ENCODE measurements at regions not wholly inside any gene's neighbourhood (a gene's known extent, or its start where the extent isn't known, plus 50 kb on each side); places are given as distances from the start of the nearest gene placed in this dataset.

DNA sequence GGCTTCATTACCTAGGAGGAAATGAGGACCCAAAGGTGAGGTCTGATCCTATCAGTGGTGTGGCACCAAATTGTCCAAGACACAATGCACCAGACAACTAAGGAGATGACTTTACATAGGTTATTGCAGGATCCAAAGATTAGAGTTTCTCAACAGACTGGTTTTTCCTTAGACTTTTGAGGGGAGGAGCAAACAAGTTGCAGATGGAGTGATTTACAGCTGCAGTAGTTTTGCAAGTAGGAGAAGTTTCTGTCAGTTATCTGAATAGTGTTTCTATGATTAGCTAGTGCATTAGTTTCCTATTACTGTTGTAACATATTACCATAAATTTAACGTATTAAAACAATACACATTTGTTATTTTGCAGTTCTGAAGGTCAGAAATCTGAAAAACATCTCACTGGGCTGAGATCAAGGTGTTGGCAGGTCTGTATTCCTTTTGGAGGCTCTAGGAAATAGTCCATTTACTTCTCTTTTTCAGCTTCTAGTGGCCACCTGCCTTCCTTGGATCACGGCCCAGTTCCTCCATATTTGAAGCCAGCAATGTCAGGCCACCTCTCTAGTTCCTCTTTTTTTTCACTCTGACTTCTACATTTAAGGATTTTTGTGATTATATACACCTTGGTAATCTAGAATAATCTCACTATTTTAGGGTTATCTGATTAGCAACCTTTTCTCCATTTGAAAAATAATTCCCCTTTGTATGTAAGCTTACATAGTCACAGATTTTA, 994.9 kb downstream of the REEP3 start:
- no peaks in the 10 kb centered on the region for H3K9me3 Mint-ChIP-seq
- no peak for DNase-seq (ENCODE audit: low spot score)
- Histone ChIP-seq H3K27me3 (no peaks in the 10 kb centered on the region), H3K4me1 (no peaks in the 10 kb centered on the region), H3K9ac (no peak overlapping the region), H3K79me2 (ENCODE audit: low read depth) (no peaks in the 10 kb centered on the region), H3K9me3 (ENCODE audit: low read depth) (no peaks in the 10 kb centered on the region), H3K4me3 (no peak overlapping the region), H3K27ac (no peak overlapping the region), H4K20me1 (ENCODE audit: low read depth) (no peaks in the 10 kb centered on the region), H3K36me3 (no peaks in the 10 kb centered on the region), H3K4me2 (no peak overlapping the region), H2AFZ (replicated peaks) (no peak overlapping the region), H3F3A (ENCODE audit: low read depth) (no peaks in the 10 kb centered on the region)
- H3K4me3 Mint-ChIP-seq, result no peak overlapping the region
- TF ChIP-seq EZH2phosphoT487 (IDR thresholded peaks at IDR 0.05) (no peak), EZH2 (IDR thresholded peaks at IDR 0.05) (no peak)
- TF ChIP-seq, protein P1, sequence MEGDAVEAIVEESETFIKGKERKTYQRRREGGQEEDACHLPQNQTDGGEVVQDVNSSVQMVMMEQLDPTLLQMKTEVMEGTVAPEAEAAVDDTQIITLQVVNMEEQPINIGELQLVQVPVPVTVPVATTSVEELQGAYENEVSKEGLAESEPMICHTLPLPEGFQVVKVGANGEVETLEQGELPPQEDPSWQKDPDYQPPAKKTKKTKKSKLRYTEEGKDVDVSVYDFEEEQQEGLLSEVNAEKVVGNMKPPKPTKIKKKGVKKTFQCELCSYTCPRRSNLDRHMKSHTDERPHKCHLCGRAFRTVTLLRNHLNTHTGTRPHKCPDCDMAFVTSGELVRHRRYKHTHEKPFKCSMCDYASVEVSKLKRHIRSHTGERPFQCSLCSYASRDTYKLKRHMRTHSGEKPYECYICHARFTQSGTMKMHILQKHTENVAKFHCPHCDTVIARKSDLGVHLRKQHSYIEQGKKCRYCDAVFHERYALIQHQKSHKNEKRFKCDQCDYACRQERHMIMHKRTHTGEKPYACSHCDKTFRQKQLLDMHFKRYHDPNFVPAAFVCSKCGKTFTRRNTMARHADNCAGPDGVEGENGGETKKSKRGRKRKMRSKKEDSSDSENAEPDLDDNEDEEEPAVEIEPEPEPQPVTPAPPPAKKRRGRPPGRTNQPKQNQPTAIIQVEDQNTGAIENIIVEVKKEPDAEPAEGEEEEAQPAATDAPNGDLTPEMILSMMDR (IDR thresholded peaks at IDR 0.05), result no peak
- no peak overlapping the region for H3K27ac Mint-ChIP-seq
- H3K4me1 Mint-ChIP-seq, result no peaks in the 10 kb centered on the region
- no peaks in the 10 kb centered on the region for H3K36me3 Mint-ChIP-seq
- no peaks in the 10 kb centered on the region for H3K27me3 Mint-ChIP-seq (ENCODE audit: insufficient read depth, low read depth)

DNA sequence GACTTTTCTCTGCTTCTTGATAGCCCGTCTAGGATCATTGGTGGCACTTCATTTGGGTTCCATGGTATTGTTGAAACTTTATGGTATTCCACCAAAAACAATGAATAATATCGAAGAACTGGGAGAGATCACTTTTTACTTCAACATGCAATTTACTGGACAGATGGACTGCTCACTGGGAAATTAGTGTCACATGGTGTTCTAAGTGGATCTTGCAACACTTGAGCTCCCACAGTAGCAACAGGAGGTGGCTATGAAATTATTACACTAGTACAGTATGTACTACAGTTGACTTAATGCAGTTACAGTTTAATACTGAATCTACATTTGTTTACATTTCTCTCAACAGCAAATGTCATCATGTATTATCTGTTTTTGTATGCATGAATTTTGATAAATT, 997.3 kb downstream of the REEP3 start:
- H3K9me3 ChIP-seq (ENCODE audit: low read depth), result no peaks in the 10 kb centered on the region
- H3K4me3 ChIP-seq, result no peak overlapping the region
- no peaks in the 10 kb centered on the region for H3F3A ChIP-seq (ENCODE audit: low read depth)
- H4K20me1 ChIP-seq (ENCODE audit: low read depth), result no peaks in the 10 kb centered on the region
- DNase-seq (ENCODE audit: low spot score), result no peak
- Mint-ChIP-seq H3K9me3 (no peaks in the 10 kb centered on the region), H3K4me1 (no peaks in the 10 kb centered on the region), H3K36me3 (no peaks in the 10 kb centered on the region), H3K4me3 (no peak overlapping the region), H3K27me3 (ENCODE audit: insufficient read depth, low read depth) (no peaks in the 10 kb centered on the region), H3K27ac (no peak overlapping the region)
- no peak overlapping the region for H3K9ac ChIP-seq
- H3K4me2 ChIP-seq, result no peak overlapping the region
- H3K4me1 ChIP-seq, result no peaks in the 10 kb centered on the region
- H3K36me3 ChIP-seq, result no peaks in the 10 kb centered on the region
- H3K79me2 ChIP-seq (ENCODE audit: low read depth), result no peaks in the 10 kb centered on the region
- H3K27me3 ChIP-seq, result no peaks in the 10 kb centered on the region
- H2AFZ ChIP-seq (replicated peaks), result no peak overlapping the region
- TF ChIP-seq EZH2 (IDR thresholded peaks at IDR 0.05) (no peak), EZH2phosphoT487 (IDR thresholded peaks at IDR 0.05) (no peak)
- TF ChIP-seq, protein P1 (IDR thresholded peaks at IDR 0.05), result no peak
- H3K27ac ChIP-seq, result no peak overlapping the region

DNA sequence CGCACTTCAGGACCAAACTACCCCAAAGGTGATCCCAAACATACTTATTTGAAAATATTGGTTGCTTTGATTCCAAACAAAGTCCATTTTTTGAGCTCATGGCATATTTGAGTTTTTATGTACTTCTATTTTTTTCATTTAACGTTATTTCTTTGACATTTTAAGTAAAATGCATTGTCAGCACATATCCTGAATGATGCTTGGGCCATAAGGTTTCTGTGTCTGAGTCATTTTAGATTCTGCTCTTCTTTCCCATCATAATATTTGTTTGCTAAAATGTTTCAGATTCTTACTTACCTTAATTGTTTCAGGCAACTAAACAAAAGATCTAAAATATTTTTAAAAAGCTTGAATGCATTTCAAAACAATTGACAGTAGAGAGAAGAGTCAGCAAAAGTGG, 998.2 kb downstream of the REEP3 start:
- no peaks in the 10 kb centered on the region for H3K4me1 Mint-ChIP-seq
- no peaks in the 10 kb centered on the region for H3K27me3 ChIP-seq
- H3K27ac ChIP-seq, result no peak overlapping the region
- H4K20me1 ChIP-seq (ENCODE audit: low read depth), result no peaks in the 10 kb centered on the region
- H3K36me3 Mint-ChIP-seq, result no peaks in the 10 kb centered on the region
- H3K36me3 ChIP-seq, result no peaks in the 10 kb centered on the region
- H3K27ac Mint-ChIP-seq, result no peak overlapping the region
- TF ChIP-seq EZH2 (IDR thresholded peaks at IDR 0.05) (no peak), EZH2phosphoT487 (IDR thresholded peaks at IDR 0.05) (no peak)
- TF ChIP-seq, protein P1 (IDR thresholded peaks at IDR 0.05), result no peak
- H3K4me3 Mint-ChIP-seq, result no peak overlapping the region
- H3F3A ChIP-seq (ENCODE audit: low read depth), result no peaks in the 10 kb centered on the region
- H3K9me3 Mint-ChIP-seq, result no peaks in the 10 kb centered on the region
- no peaks in the 10 kb centered on the region for H3K27me3 Mint-ChIP-seq (ENCODE audit: insufficient read depth, low read depth)
- H3K9me3 ChIP-seq (ENCODE audit: low read depth), result no peaks in the 10 kb centered on the region
- no peak overlapping the region for H3K9ac ChIP-seq
- no peak overlapping the region for H2AFZ ChIP-seq (replicated peaks)
- no peak overlapping the region for H3K4me2 ChIP-seq
- DNase-seq (ENCODE audit: low spot score), result no peak
- H3K4me3 ChIP-seq, result no peak overlapping the region
- no peaks in the 10 kb centered on the region for H3K4me1 ChIP-seq
- H3K79me2 ChIP-seq (ENCODE audit: low read depth), result no peaks in the 10 kb centered on the region

Data from neural progenitor cell (in vitro differentiated cells).